ENCODE measurements at regions not wholly inside any gene's neighbourhood (a gene's known extent, or its start where the extent isn't known, plus 50 kb on each side); places are given as distances from the start of the nearest gene placed in this dataset.

GRCh38 chr1:201625226-201625761 lies 86.4 kb downstream of the NAV1 start (continued):
- TF ChIP-seq ZBTB33 (IDR thresholded peaks at IDR 0.05; ENCODE audit: extremely low read depth, insufficient replicate concordance, low read length), result no peak
- no peak for TF ChIP-seq EZH2phosphoT487 (IDR thresholded peaks at IDR 0.05; ENCODE audit: borderline replicate concordance)

- BruUV-seq (replicated peaks), result no TSS peak
- no peak for ATAC-seq
Observed at GRCh38 chr1:201625851-201626251, 86.9 kb downstream of the NAV1 start.

More at GRCh38 chr1:201625851-201626251, 86.9 kb downstream of the NAV1 start:
- no peaks in the 10 kb centered on the region for H3K4me1 ChIP-seq (ENCODE audit: control insufficient read depth in 1 of 2, insufficient read depth in 2 of 2, low read length in 2 of 2)
- no peaks in the 10 kb centered on the region for H3K9me3 ChIP-seq (ENCODE audit: control insufficient read depth in 1 of 2, insufficient read depth in 1 of 2, low read depth in 1 of 2, low read length in 2 of 2)
- H3K4me2 ChIP-seq (ENCODE audit: low read length), result no peak overlapping the region
- no peaks in the 10 kb centered on the region for H3K27me3 ChIP-seq (ENCODE audit: insufficient read depth, low read length)
- no peaks in the 10 kb centered on the region for H3K79me2 ChIP-seq (ENCODE audit: insufficient read depth, low read length)
- no peak overlapping the region for H2AFZ ChIP-seq (ENCODE audit: low read depth, low read length, poor library complexity, severe bottlenecking)
- RAD21 ChIA-PET (ENCODE audit: low non-redundant PET in 1 of 2, low total read pairs in 2 of 2, uncharacterized antibody in 2 of 2, unreplicated experiment in 2 of 2), result no interaction called here
- H3K4me3 ChIP-seq (replicated peaks in 1 of 2; ENCODE audit: low read depth in 1 of 2, low read length in 2 of 2), result no peak overlapping the region
- CTCF ChIA-PET, result no interaction called here
- no peak for DNase-seq (ENCODE audit: low read depth, low spot score)
- intact Hi-C loops (cut with micrococcal nuclease), result no loop called here
- H3K27ac ChIP-seq (ENCODE audit: low read depth, low read length), result no peak overlapping the region
- POLR2A ChIA-PET, result no interaction called here
- TF ChIP-seq ZBTB33 (IDR thresholded peaks at IDR 0.05; ENCODE audit: extremely low read depth, insufficient replicate concordance, low read length) (no peak), CBX3 (IDR thresholded peaks at IDR 0.05; ENCODE audit: low read depth) (no peak), ATF3 (IDR thresholded peaks at IDR 0.05) (no peak), EZH2 (IDR thresholded peaks at IDR 0.05) (no peak), ZNF274 (IDR thresholded peaks at IDR 0.05; ENCODE audit: low read depth, low read length) (no peak), YY1 (IDR thresholded peaks at IDR 0.05; ENCODE audit: extremely low read depth, insufficient replicate concordance, low read depth, low read length) (no peak), TCF7L2 (IDR thresholded peaks at IDR 0.05; ENCODE audit: borderline replicate concordance, extremely low read depth, insufficient read depth, insufficient read length) (no peak), ZFX (IDR thresholded peaks at IDR 0.05) (no peak)
- TF ChIP-seq, protein P1, sequence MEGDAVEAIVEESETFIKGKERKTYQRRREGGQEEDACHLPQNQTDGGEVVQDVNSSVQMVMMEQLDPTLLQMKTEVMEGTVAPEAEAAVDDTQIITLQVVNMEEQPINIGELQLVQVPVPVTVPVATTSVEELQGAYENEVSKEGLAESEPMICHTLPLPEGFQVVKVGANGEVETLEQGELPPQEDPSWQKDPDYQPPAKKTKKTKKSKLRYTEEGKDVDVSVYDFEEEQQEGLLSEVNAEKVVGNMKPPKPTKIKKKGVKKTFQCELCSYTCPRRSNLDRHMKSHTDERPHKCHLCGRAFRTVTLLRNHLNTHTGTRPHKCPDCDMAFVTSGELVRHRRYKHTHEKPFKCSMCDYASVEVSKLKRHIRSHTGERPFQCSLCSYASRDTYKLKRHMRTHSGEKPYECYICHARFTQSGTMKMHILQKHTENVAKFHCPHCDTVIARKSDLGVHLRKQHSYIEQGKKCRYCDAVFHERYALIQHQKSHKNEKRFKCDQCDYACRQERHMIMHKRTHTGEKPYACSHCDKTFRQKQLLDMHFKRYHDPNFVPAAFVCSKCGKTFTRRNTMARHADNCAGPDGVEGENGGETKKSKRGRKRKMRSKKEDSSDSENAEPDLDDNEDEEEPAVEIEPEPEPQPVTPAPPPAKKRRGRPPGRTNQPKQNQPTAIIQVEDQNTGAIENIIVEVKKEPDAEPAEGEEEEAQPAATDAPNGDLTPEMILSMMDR (IDR thresholded peaks at IDR 0.05 in 2 of 3, conservative IDR thresholded peaks at IDR 0.05 in 1 of 3; ENCODE audit: borderline replicate concordance in 1 of 3, insufficient read depth in 1 of 3, low read depth in 2 of 3, low read length in 2 of 3), result no peak
- H3K36me3 ChIP-seq (ENCODE audit: control insufficient read depth in 1 of 2, insufficient read depth in 2 of 2, low read length in 2 of 2), result no peaks in the 10 kb centered on the region
- no peaks in the 10 kb centered on the region for H4K20me1 ChIP-seq (ENCODE audit: insufficient read depth)
- H3K9ac ChIP-seq (ENCODE audit: low read length), result no peak overlapping the region
- no peaks in the 10 kb centered on the region for H3K9me2 ChIP-seq (ENCODE audit: insufficient read depth)
